Psoas muscle (tissue), 7 donors: ENCODE measurements at regions not wholly inside any gene's neighbourhood (a gene's known extent, or its start where the extent isn't known, plus 50 kb on each side); places are given as distances from the start of the nearest gene placed in this dataset.

ENCODE experiments used
- ATAC-seq, 4 donors: fragments of 200-7000 bp; cut with Tn5 transposase; one replicate each; pipeline ENCODE4 v1.9.1; 2020; ENCODE audit warnings: moderate library complexity in 3 of 4, mild to moderate bottlenecking in 2 of 4
- DNase-seq, 2 donors: peaks; one replicate each; pipeline ENCODE4 v3.0.0-alpha.2; 2020
- H3K27ac ChIP-seq: fragments of 200-600 bp; one replicate; pipeline ENCODE4 v1.8.0; 2022
- H3K27me3 ChIP-seq, 3 donors: fragments of 200-600 bp in 1 of 3; one replicate each; pipeline versions ENCODE4 v1.6.1 to v1.8.0; 2013 to 2022; ENCODE audit warnings: low read length in 2 of 3, mild to moderate bottlenecking in 2 of 3, moderate library complexity in 1 of 3; ENCODE audit not compliant: insufficient read depth in 3 of 3
- H3K36me3 ChIP-seq, 2 donors: fragments of 200-600 bp in 1 of 2; one replicate each; pipeline versions ENCODE4 v1.6.1 to v1.8.0; 2013 to 2022; ENCODE audit warnings: low read depth in 1 of 2, mild to moderate bottlenecking in 1 of 2, moderate library complexity in 1 of 2; ENCODE audit not compliant: insufficient read depth in 1 of 2
- H3K4me1 ChIP-seq: fragments of 200-600 bp; one replicate; pipeline ENCODE4 v1.8.0; 2022
- H3K4me3 ChIP-seq: fragments of 200-600 bp; one replicate; pipeline ENCODE4 v1.8.0; 2022; ENCODE audit warnings: mild to moderate bottlenecking
- H3K9me3 ChIP-seq: fragments of 200-600 bp; one replicate; pipeline ENCODE4 v1.8.0; 2022
- WGBS, 3 donors: extraction: QIAGEN DNeasy Blood & Tissue Kit; methylation state at CpG; one replicate each; pipeline versions ENCODE4 v1.1.6 to v1.1.7; 2013; 5-methylcytosine and 5-hydroxymethylcytosine counted together
- intact Hi-C, 2 donors: fragments of 100-400 bp; cut with DNase I; formaldehyde crosslinking; loops; one replicate each; pipeline versions ENCODE4 v1.11.0 to v1.14.2; 2022
- TF ChIP-seq, protein P1 (sequence below): fragments of 200-600 bp; IDR thresholded peaks from one replicate; pipeline ENCODE4 v1.8.0; 2022; ENCODE audit warnings: antibody characterized with exemption
- donor health status: healthy with polysubstance abuse.
- donor health status: DM: no; HTN: no; CAD: no; lungs with moderate emphysema.
- donor health status: Bipolar disorder and iron deficiency.
- donor health status: healthy.
- donor health status: DM: yes; HTN: yes; CAD: no.
- donor health status: DM: no; HTN: no; CAD: no.
- donor health status: DM: yes; HTN: yes; CAD: no.

- intact Hi-C loops = loop anchor here in 1 of 2 donors (5.0 kb wide), 1 partner anchor 48 kb away; no protein-coding TSS in a partner anchor
- no peak for ATAC-seq
- Histone ChIP-seq H3K36me3 (no peaks in the 10 kb centered on the region), H3K27ac (no peak overlapping the region), H3K4me1 (no peaks in the 10 kb centered on the region), H3K27me3 (peaks cover 0 to 5% (median 0%) of the 10 kb centered on the region in 3 donors), H3K9me3 (no peaks in the 10 kb centered on the region), H3K4me3 (no peak overlapping the region)
- TF ChIP-seq, protein P1, sequence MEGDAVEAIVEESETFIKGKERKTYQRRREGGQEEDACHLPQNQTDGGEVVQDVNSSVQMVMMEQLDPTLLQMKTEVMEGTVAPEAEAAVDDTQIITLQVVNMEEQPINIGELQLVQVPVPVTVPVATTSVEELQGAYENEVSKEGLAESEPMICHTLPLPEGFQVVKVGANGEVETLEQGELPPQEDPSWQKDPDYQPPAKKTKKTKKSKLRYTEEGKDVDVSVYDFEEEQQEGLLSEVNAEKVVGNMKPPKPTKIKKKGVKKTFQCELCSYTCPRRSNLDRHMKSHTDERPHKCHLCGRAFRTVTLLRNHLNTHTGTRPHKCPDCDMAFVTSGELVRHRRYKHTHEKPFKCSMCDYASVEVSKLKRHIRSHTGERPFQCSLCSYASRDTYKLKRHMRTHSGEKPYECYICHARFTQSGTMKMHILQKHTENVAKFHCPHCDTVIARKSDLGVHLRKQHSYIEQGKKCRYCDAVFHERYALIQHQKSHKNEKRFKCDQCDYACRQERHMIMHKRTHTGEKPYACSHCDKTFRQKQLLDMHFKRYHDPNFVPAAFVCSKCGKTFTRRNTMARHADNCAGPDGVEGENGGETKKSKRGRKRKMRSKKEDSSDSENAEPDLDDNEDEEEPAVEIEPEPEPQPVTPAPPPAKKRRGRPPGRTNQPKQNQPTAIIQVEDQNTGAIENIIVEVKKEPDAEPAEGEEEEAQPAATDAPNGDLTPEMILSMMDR = no peak
- WGBS, 3 donors = 57 to 66% (median 61%) methylated on average over 8 of the region's 8 CpGs
- no peak for DNase-seq
Observed at GRCh38 chr16:5619304-5619703, 521.7 kb upstream of the EEF2KMT start.

DNA sequence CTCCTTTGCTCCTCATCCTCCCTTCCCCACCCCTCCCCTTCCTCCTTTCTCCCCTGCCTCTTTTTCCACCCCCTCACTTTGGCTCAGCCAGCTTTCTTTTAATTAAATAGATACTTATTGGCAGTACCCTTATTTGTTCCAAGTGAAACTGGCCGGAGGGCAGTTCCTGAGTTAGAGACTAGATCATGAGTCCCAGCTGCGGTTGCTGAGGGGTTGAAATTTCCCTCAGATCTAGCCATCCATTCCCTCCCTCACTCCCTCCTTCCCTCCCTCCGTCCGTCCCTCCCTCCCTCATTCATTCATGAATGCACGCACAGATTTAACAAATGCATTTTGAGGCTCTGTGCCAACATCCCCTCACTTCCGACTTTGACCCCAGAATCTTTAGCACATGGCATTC, 519.2 kb upstream of the EEF2KMT start:
- peaks cover 0 to 5% (median 0%) of the 10 kb centered on the region in 3 donors for H3K27me3 ChIP-seq
- DNase-seq = no peak

GRCh38 chr16:5615868-5616642, 518.5 kb upstream of the EEF2KMT start:
- H3K36me3 ChIP-seq = no peaks in the 10 kb centered on the region
- intact Hi-C loops = loop anchor here in 1 of 2 donors (5.0 kb wide), 1 partner anchor 51 kb away; no protein-coding TSS in a partner anchor
- 11 to 15% (median 14%) methylated on average over 25 of the region's 25 CpGs for WGBS, 3 donors
- H3K4me3 ChIP-seq = no peak overlapping the region
- no peak overlapping the region for H3K27ac ChIP-seq
- TF ChIP-seq, protein P1 = peak; percentile 19
- DNase-seq = peak; percentile 14 to 48
- H3K9me3 ChIP-seq = no peaks in the 10 kb centered on the region
- peaks cover 0 to 5% (median 0%) of the 10 kb centered on the region in 3 donors for H3K27me3 ChIP-seq
- ATAC-seq = no peak
- no peaks in the 10 kb centered on the region for H3K4me1 ChIP-seq

More for the DNA sequence above, 519.2 kb upstream of the EEF2KMT start:
- Histone ChIP-seq H3K4me1 (no peaks in the 10 kb centered on the region), H3K9me3 (no peaks in the 10 kb centered on the region), H3K27ac (no peak overlapping the region), H3K36me3 (no peaks in the 10 kb centered on the region), H3K4me3 (no peak overlapping the region)
- ATAC-seq = no peak
- TF ChIP-seq, protein P1 = no peak
- intact Hi-C loops = loop anchor here in 1 of 2 donors (5.0 kb wide), 1 partner anchor 50 kb away; no protein-coding TSS in a partner anchor
- 21 to 29% (median 23%) methylated on average over 6 of the region's 6 CpGs for WGBS, 3 donors

- 54 to 60% (median 55%) methylated on average over 12 of the region's 12 CpGs for WGBS, 3 donors
- Histone ChIP-seq H3K36me3 (no peaks in the 10 kb centered on the region), H3K9me3 (no peaks in the 10 kb centered on the region), H3K4me1 (no peaks in the 10 kb centered on the region), H3K4me3 (no peak overlapping the region), H3K27ac (no peak overlapping the region), H3K27me3 (no peaks in the 10 kb centered on the region)
- DNase-seq (no peak), ATAC-seq (no peak)
- TF ChIP-seq, protein P1 = no peak
- intact Hi-C loops = no loop called here
Observed at GRCh38 chr16:5607169-5607568, 509.6 kb upstream of the EEF2KMT start.
